Renal cortex interstitium (tissue), 11 donors: ENCODE measurements at regions not wholly inside any gene's neighbourhood (a gene's known extent, or its start where the extent isn't known, plus 50 kb on each side); places are given as distances from the start of the nearest gene placed in this dataset.

Source experiments
- DNase-seq, 11 donors: peaks; one replicate each; pipeline ENCODE4 v3.0.0-alpha.2; 2013; ENCODE audit warnings: low read depth in 9 of 11, low spot score in 4 of 11; ENCODE audit errors: extremely low read depth in 1 of 11

DNA sequence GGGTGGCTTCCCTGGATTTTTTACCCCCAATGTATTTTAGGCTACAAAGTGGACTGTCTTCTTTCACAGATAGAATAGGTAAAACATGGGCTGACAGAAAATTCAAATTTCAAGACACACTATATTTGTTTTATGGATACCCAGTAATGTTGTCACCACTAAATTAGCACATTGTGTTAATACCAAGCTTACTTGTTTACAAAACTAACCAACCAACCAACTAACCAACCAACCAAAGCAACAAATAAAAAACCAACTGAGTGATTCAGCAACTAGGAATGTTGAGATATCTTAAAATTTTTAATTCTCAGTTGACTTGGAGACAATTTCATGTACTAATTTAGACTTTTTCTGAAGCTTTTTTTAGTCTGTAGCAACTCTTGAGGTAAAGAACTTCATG is 69.3 kb upstream of the CTSC start:
- no peak for DNase-seq

- DNase-seq: no peak
Measured at GRCh38 chr11:88405853-88406252, 68.3 kb upstream of the CTSC start.

DNA sequence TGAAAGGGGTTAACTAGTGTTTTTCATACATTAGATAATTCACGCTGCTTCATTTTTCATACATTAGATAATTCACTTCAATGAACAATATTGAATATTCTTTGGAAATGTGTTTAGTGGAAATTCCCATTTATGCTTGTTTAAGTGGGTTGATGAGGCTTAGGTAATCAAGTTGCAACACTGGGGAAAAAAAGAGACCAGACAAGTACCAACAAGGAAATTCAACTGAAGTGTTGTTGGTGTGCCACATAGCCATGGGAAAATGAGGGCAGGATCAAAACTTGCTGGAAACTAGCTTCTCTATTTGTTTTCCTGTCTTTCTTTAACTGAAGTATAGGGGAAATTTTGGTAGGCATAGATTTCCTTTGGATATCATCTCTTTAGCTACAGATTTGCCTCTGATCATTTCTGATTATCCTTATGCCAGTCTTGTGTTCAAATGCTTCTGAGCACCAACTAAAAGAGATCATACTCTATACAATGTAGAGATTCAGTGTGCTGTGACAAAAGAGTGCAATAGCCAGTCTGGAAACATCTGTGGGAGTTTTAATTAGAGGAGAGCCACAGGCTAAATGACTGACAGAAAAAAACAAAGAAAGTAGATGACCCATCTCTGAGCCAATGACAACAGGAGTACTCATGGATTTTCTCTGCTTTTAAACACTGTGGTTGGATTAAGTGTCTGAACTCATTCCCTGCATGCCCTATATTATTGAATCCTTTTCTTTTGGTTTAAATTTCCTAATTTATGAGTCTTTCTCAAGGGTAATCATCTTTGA is 67.6 kb upstream of the CTSC start:
- DNase-seq: no peak

DNA sequence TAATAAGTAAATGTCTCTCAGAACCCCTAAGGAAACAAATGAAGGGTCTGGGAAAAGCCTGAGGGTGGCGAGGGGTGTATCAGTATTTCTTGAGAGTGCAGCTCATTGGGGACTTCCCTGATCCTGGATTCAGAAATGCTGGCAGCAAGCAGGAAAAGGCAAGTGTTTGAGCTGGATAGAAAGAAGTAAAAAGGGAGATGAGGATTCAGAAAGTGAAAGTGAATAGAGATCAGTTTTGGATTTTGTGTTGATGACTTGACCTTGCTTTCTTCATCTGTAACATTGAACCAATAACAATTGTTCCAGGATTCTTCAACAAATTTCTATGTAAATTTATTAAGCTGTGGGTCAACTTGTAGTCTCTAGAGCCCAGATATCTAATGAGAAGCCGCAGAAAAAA is 66.9 kb upstream of the CTSC start:
- DNase-seq: no peak

DNA sequence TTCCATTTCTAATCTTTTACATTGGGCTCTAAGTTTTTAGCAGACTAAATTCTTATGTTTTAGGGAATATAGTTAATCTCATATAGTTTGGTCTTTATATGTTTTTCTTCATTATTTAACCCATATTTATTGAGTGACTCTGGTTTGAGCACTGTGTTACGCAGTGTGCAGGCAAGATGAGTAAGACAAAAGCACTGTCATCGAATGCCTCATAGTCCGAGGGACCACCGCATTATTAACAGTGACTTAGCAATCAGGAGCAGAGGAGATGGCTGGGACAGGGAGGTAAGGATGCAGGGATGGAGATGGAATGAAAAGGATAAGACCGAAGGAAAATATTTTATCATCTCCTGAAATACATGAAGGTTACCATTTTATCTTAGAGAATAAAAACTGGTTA is 65.2 kb upstream of the CTSC start:
- DNase-seq: no peak

DNA sequence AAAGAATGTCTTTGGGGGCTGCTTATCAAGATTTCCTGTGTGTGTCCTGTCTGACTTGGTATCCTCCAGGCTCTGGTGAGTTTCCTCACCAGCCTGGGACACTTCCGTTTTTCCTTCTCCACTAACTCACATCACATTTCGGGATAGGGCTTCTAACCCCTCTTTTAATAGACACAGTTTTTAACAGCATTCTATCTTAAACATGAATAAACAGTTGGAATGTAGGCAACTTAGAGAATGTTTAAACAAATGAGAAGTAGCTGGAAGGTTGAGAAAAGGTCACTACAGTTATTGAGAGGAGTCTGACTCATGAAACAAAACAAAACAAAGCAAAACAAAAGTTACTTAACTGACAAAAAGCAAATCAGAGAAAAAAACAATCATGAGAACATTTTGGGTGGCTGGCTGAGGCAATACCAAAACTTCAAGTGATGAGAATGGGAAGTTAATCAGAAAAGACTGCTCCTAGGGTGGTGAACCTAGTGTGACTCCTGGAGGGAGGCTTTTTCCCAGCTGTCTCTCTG is 64.7 kb upstream of the CTSC start:
- DNase-seq: no peak

DNA sequence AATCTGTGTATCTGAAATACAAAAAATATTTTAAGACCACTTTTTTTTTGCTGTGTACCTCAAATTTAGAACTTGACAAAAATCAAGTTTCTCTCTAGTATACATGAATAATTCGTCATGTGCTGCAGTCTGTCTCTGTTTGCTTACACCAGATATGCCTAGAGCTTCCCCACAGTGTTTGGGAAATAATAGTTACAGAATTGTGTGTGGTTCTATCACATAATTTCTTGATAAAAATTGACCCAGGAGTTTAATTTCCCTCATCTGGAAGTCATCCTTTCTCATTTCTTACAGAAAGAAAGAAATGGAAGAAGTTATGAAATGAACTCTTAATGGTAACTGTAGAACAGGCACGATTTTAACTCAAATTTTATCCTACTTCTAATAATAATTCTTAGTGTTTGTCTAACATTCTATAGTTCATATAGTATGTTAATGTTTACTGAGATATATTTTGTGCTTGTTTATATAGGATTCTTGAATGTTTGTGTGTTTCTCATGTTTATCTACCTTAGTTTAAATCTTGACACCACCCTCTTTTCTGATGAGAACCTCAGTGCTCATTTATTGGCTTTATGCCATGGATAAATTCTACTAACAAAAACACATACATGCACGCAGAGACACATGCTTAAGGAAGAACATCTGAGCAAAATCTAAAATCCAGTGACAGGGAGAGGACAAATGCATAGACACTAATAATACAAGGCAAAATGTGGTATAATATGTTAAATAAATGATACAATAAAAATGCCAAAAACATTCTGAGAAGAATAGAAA is 61.4 kb upstream of the CTSC start:
- no peak for DNase-seq

DNA sequence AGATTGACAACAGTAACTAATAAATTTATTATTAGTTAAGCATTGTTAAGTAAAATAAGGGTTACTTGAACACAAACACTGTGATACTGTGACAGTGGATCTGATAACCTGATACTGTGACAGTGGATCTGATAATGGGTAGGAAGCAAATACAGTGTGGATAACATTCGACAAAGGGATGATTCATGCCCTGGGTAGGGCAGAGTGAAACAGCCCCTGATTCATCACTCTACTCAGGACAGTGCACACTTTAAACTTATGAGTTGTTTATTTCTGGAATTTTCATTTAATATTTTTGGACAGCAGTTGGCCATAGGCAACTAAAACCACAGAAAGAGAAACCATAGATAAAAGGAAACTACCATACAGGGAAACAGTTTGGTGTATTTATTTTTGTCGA is 60.8 kb upstream of the CTSC start:
- DNase-seq: no peak

DNA sequence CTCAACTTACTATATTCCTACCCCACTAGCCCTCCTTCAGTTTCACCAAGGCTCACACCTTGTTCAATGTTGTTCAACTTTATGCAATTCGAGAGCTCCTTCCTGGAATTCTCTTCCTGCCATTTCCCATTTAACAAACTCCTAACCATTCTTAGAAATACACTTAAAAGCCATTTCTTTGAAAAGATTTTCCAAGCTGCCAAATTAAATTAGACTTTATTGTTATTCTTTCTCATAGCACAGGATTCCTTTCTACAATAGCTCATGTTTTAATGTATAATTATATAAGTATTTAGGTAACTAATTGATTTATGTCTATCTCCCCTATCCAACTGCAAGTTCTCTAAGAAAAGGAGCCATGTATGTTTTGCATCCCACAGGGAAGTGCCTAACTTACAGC is 52.7 kb upstream of the CTSC start:
- DNase-seq: no peak

DNA sequence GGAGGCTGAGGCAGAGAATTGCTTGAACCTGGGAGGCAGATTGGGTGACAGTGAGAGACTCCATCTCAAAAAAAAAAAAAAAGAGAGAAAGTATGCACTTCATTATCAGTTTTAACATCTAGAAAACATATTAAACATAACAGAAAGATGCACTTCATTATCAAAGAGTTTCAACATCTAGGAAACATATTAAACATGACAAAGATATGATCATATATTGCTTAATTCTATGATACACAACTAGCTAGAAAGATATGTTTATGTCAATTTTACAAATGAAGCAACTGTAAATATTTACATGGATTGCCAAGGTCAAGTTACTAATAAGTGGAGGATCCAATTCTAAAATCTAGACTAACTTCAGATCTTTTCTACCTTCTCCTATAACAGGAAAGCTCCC is 50.4 kb upstream of the CTSC start:
- no peak for DNase-seq
